ENCODE measurements at regions not wholly inside any gene's neighbourhood (a gene's known extent, or its start where the extent isn't known, plus 50 kb on each side); places are given as distances from the start of the nearest gene placed in this dataset.

GRCh38 chr21:28261298-28261697, 731.4 kb downstream of the LTN1 start:
- no peak for DNase-seq

DNA sequence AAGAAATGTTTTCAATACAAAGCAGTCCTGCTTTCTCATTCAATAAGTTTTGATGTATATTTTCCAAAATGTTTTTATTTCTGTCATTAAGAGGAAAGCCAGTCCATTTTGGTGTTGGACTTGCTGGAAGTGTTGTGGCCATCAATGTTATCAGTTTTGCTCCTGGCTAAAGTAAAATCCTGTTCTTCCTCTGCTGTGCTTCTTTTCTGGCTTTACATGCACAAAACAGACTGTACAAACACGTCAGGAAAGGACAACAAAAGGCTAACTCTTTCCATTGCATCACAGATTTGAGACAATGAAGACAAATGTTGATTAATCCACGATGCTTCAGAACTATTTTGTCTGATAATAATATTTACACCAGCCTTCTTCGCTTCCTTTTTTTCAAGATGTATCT, 735.4 kb downstream of the LTN1 start:
- no peak for DNase-seq

GRCh38 chr21:28256837-28257236, 735.8 kb downstream of the LTN1 start:
- DNase-seq: no peak

DNA sequence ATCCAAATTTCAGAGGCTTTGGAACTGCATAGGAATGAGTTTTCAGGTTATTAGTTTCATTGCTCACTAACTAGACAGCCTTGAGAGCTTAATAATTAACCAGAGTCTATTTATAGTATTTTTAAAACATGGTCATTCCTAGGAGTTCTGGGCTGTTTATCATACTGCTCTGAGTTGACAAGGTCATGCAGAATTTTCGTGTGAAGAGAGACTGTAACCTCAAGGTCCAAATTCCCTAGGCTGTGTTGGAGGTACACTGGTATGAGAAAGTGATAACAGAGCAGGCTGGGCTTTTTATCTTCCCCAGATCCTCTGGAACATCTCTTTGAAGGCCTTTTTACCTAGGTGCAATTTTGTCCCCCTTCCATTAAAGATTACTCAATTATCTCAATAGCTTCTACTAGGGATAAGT, 736.3 kb downstream of the LTN1 start:
- DNase-seq: no peak

- no peak for DNase-seq
Measured at GRCh38 chr21:28253961-28254360, 738.7 kb downstream of the LTN1 start.

- DNase-seq: no peak
Measured at GRCh38 chr21:28253338-28253737, 739.3 kb downstream of the LTN1 start.

- no peak for DNase-seq
Measured at GRCh38 chr21:28252928-28253327, 739.7 kb downstream of the LTN1 start.

GRCh38 chr21:28250946-28251345, 741.7 kb downstream of the LTN1 start:
- DNase-seq: no peak

DNA sequence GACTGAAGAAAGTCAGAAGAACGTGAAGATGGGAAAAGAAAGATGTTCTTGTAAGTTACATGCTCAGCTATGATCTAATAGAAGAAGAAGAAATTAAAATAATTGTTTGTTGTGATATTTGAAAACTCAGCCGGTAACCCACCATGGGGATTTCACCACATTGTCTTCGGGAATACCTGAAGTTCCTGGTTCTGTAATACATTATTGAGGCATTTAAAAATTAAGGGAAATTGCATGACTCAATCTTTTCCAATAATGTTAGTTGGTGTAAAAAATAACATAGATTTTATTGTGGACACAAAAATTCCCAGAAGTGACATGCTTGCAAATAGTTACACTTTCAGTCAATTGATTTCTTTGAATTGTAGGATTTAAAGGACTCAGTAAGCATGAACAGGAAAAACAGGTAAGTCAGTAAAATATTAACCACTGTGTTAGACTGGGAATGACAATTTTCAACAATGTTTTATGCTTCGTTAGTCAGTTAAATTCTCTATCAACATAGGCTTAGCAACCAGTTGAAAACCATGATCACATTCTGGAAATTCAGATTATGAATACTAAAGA, 745.1 kb downstream of the LTN1 start:
- no peak for DNase-seq

GRCh38 chr21:28240586-28240985, 752.1 kb downstream of the LTN1 start:
- no peak for DNase-seq

DNA sequence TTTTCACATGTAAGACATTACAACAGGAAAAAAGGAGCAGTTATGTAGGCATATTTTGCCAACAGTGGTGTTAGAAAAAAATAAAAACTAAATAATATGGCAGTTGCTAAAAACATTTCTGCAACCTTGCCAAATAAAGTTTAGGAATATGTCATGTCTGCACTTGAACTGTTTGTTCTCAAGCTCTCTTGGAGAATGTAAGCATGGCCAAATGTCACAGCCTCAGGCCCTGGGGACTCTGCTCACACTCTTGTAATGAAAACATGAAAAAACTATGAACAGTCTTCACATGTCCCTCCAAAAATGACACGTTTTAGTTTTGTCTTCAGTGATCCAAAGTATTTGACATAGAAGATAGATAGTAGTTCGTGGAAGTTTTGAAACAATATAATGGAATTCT, 753.3 kb downstream of the LTN1 start:
- no peak for DNase-seq

- DNase-seq: no peak
Measured at GRCh38 chr21:28237661-28238060, 755.0 kb downstream of the LTN1 start.

GRCh38 chr21:28235169-28235895, 757.3 kb downstream of the LTN1 start:
- no peak for DNase-seq

GRCh38 chr21:28234326-28234725, 758.4 kb downstream of the LTN1 start:
- no peak for DNase-seq

DNA sequence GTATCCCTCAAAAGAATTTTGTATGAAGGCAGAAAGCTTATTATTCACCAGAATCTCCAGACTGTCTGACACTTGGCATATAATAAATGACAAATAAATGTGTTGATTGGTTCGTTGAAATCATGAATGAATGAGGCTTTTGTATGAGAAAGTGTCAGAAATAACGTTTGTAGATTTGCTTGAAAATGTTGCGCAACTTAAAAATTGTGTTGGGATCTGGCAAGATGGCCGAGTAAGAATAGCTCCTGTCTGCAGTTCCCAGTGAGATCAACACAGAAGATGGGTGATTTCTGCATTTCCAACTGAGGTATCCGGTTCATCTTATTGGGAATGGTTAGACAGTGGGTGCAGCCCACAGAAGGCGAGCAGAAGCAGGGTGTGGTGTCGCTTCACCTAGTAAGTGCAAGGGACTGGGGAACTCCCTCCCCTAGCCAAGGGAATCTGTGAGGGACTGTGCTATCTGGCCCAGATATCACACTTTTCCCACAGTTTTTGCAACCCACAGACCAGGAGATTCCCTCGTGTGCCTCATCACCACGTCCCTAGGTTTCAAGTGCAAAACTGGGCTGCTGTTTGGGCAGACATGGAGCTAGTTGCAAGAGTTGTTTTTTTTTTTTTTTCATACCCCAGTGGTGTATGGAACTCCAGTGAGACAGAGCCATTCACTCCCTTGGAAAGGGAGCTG, 759.0 kb downstream of the LTN1 start:
- no peak for DNase-seq

GRCh38 chr21:28230559-28230958, 762.1 kb downstream of the LTN1 start:
- DNase-seq: no peak

GRCh38 chr21:28229814-28230213, 762.9 kb downstream of the LTN1 start:
- no peak for DNase-seq

GRCh38 chr21:28228636-28228995, 764.1 kb downstream of the LTN1 start:
- DNase-seq: no peak

DNA sequence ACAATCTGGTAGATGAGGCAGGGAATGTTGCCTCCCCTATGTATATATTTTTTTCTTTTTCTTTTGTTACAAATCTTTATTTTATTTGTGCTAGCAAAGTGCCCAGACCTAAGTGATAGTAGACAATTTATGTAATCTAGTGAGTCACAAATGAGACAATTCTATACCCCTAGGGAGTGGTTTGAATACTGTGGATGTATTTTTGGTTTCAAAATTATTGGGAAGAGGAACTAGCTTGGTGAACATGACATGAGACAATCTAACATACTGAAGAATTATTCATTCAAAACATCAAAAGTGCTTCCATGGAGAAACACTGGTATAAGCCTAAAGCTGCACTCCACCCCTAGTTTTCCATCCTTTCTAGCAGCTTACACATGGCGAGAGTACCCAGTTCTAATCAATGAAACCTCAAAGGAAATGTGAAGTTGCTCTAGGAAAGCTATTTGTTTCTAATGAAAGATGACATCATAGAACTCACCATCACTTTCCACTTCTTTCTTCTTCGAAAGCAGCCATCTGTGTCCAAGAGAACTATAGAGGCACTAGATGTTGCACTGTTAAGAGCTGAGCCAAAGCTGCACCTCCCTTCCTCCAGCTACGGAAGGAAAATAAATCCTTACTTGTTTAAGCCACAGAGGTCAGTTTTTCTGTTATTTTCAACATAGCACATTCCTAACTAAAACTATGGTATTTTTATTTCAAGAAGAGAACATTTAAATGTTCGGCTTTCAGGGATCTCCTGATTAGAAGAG, 764.6 kb downstream of the LTN1 start:
- no peak for DNase-seq

DNA sequence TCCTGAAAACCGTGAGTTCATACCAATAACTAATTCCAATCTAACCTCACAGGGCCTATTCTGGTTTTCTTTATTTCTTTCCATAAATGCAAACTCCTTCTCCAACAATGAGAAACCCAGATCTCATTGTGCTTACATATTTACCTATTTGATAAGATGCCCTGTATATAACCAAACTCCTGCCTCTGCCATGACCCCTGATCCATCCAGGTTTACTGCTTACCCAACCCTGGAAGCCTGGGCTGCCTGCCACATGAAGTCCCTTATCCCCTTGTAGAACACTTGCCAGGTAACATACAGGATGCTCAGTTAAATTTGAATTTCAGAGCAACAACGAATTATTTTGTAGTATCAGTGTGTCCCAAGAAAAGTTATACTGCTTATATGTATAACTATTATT, 766.1 kb downstream of the LTN1 start:
- no peak for DNase-seq

- no peak for DNase-seq
Measured at GRCh38 chr21:28224191-28224726, 768.4 kb downstream of the LTN1 start.

- DNase-seq: no peak
Measured at GRCh38 chr21:28221984-28222383, 770.7 kb downstream of the LTN1 start.

- no peak for DNase-seq
Measured at GRCh38 chr21:28220680-28221079, 772.0 kb downstream of the LTN1 start.
